ENCODE measurements at regions not wholly inside any gene's neighbourhood (a gene's known extent, or its start where the extent isn't known, plus 50 kb on each side); places are given as distances from the start of the nearest gene placed in this dataset.

- Mint-ChIP-seq H3K4me3 (ENCODE audit: low read depth, unreplicated experiment) (no peak overlapping the region), H3K9me3 (ENCODE audit: low read depth, unreplicated experiment) (no peaks in the 10 kb centered on the region), H3K36me3 (ENCODE audit: insufficient read depth, unreplicated experiment) (peaks cover 8% of the 10 kb centered on the region), H3K27me3 (ENCODE audit: unreplicated experiment) (no peaks in the 10 kb centered on the region), H3K4me1 (ENCODE audit: low read depth, unreplicated experiment) (peaks cover 7% of the 10 kb centered on the region), H3K27ac (ENCODE audit: unreplicated experiment) (no peak overlapping the region)
- no peak for TF ChIP-seq CTCF (IDR thresholded peaks at IDR 0.05; ENCODE audit: unreplicated experiment)
- CTCF ChIA-PET: no interaction called here
- DNase-seq: no peak
- intact Hi-C loops (cut with micrococcal nuclease; ENCODE audit: unreplicated experiment): loop anchor here (5.0 kb wide), 1 partner anchor 44 kb away; no protein-coding TSS in a partner anchor
- no TSS peak for BruUV-seq (replicated peaks)
Measured at GRCh38 chr3:44003801-44004200, 237.9 kb upstream of the TOPAZ1 start.

- Mint-ChIP-seq H3K4me3 (ENCODE audit: low read depth, unreplicated experiment) (no peak overlapping the region), H3K27ac (ENCODE audit: unreplicated experiment) (no peak overlapping the region), H3K9me3 (ENCODE audit: low read depth, unreplicated experiment) (no peaks in the 10 kb centered on the region), H3K36me3 (ENCODE audit: insufficient read depth, unreplicated experiment) (no peaks in the 10 kb centered on the region), H3K4me1 (ENCODE audit: low read depth, unreplicated experiment) (no peaks in the 10 kb centered on the region), H3K27me3 (ENCODE audit: unreplicated experiment) (no peaks in the 10 kb centered on the region)
- no TSS peak for BruUV-seq (replicated peaks)
- TF ChIP-seq CTCF (IDR thresholded peaks at IDR 0.05; ENCODE audit: unreplicated experiment): no peak
- CTCF ChIA-PET: no interaction called here
- DNase-seq: no peak
- intact Hi-C loops (cut with micrococcal nuclease; ENCODE audit: unreplicated experiment): no loop called here
Measured at GRCh38 chr3:44011680-44012079, 230.0 kb upstream of the TOPAZ1 start.

GRCh38 chr3:44012160-44012899 lies 229.4 kb upstream of the TOPAZ1 start:
- intact Hi-C loops (cut with micrococcal nuclease; ENCODE audit: unreplicated experiment): no loop called here
- Mint-ChIP-seq H3K4me3 (ENCODE audit: low read depth, unreplicated experiment) (no peak overlapping the region), H3K27me3 (ENCODE audit: unreplicated experiment) (no peaks in the 10 kb centered on the region), H3K9me3 (ENCODE audit: low read depth, unreplicated experiment) (no peaks in the 10 kb centered on the region), H3K36me3 (ENCODE audit: insufficient read depth, unreplicated experiment) (no peaks in the 10 kb centered on the region), H3K4me1 (ENCODE audit: low read depth, unreplicated experiment) (no peaks in the 10 kb centered on the region), H3K27ac (ENCODE audit: unreplicated experiment) (no peak overlapping the region)
- TF ChIP-seq CTCF (IDR thresholded peaks at IDR 0.05; ENCODE audit: unreplicated experiment): no peak
- BruUV-seq (replicated peaks): no TSS peak
- DNase-seq: no peak
- CTCF ChIA-PET: no interaction called here

GRCh38 chr3:44013967-44014366 lies 227.7 kb upstream of the TOPAZ1 start:
- no peaks in the 10 kb centered on the region for H3K4me1 Mint-ChIP-seq (ENCODE audit: low read depth, unreplicated experiment)

More at GRCh38 chr3:44013967-44014366, 227.7 kb upstream of the TOPAZ1 start:
- intact Hi-C loops (cut with micrococcal nuclease; ENCODE audit: unreplicated experiment): no loop called here
- Mint-ChIP-seq H3K27me3 (ENCODE audit: unreplicated experiment) (no peaks in the 10 kb centered on the region), H3K36me3 (ENCODE audit: insufficient read depth, unreplicated experiment) (no peaks in the 10 kb centered on the region), H3K9me3 (ENCODE audit: low read depth, unreplicated experiment) (no peaks in the 10 kb centered on the region), H3K27ac (ENCODE audit: unreplicated experiment) (no peak overlapping the region), H3K4me3 (ENCODE audit: low read depth, unreplicated experiment) (no peak overlapping the region)
- TF ChIP-seq CTCF (IDR thresholded peaks at IDR 0.05; ENCODE audit: unreplicated experiment): no peak
- CTCF ChIA-PET: no interaction called here
- BruUV-seq (replicated peaks): no TSS peak
- no peak for DNase-seq
